Transverse colon (tissue), 3 donors: ENCODE measurements at regions not wholly inside any gene's neighbourhood (a gene's known extent, or its start where the extent isn't known, plus 50 kb on each side); places are given as distances from the start of the nearest gene placed in this dataset.

Source experiments
- EP300 ChIP-seq: sonication (generic); formaldehyde crosslinking; IDR thresholded peaks from one replicate; pipeline ENCODE4 v1.6.1; 2017; ENCODE audit warnings: antibody characterized with exemption, low read depth
- TF ChIP-seq, protein P1 (sequence below), 5 experiments: fragments of 200-600 bp in 3 of 5; fragments of 450-650 bp in 2 of 5; sonication (generic) in 3 of 5; IDR thresholded peaks; 1 replicate in 2 of 5; 2 replicates in 3 of 5; pipeline ENCODE4 v1.5.1; 2016 to 2017; ENCODE audit warnings: antibody characterized with exemption in 5 of 5, inconsistent platforms in 3 of 5, mild to moderate bottlenecking in 2 of 5, moderate library complexity in 1 of 5

DNA sequence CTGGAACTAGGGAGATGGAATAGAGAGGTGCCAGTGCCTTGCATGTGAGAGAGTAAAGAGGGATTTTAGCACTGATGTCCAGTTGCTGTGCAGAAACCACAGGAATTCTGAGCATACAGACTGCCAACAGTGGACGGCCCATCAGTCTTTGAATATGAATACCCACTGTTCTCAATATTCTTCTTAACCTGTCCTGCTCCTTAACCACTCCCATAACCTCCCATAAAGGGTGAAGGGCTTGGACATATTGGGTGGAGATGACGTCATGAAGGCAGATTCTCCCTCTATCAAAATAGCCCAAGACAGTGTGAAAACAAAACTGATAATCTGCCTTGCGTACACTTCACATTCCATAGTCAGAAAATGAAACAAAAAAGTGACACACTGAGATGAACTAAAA is 1313.7 kb upstream of the PABPC4L start:
- TF ChIP-seq, protein P1, sequence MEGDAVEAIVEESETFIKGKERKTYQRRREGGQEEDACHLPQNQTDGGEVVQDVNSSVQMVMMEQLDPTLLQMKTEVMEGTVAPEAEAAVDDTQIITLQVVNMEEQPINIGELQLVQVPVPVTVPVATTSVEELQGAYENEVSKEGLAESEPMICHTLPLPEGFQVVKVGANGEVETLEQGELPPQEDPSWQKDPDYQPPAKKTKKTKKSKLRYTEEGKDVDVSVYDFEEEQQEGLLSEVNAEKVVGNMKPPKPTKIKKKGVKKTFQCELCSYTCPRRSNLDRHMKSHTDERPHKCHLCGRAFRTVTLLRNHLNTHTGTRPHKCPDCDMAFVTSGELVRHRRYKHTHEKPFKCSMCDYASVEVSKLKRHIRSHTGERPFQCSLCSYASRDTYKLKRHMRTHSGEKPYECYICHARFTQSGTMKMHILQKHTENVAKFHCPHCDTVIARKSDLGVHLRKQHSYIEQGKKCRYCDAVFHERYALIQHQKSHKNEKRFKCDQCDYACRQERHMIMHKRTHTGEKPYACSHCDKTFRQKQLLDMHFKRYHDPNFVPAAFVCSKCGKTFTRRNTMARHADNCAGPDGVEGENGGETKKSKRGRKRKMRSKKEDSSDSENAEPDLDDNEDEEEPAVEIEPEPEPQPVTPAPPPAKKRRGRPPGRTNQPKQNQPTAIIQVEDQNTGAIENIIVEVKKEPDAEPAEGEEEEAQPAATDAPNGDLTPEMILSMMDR (IDR thresholded peaks at IDR 0.05) = no peak
- TF ChIP-seq EP300 = no peak
